IgD-negative memory B cell (primary cell): ENCODE measurements at regions not wholly inside any gene's neighbourhood (a gene's known extent, or its start where the extent isn't known, plus 50 kb on each side); places are given as distances from the start of the nearest gene placed in this dataset.

Source experiments
- H3K27ac Mint-ChIP-seq, 3 donors: one replicate each; pipeline ENCODE4 v1.8.0; 2020 to 2022; ENCODE audit warnings: mild to moderate bottlenecking in 3 of 3, mixed read lengths in 3 of 3, moderate library complexity in 1 of 3
- H3K27me3 Mint-ChIP-seq: one replicate; pipeline ENCODE4 v1.8.0; 2021; ENCODE audit warnings: mixed read lengths
- H3K36me3 Mint-ChIP-seq: one replicate; pipeline ENCODE4 v1.8.0; 2020; ENCODE audit warnings: mild to moderate bottlenecking, mixed read lengths
- H3K4me1 Mint-ChIP-seq, 3 donors: one replicate each; pipeline ENCODE4 v1.8.0; 2020 to 2022; ENCODE audit warnings: mixed read lengths in 3 of 3, mild to moderate bottlenecking in 1 of 3
- H3K4me3 Mint-ChIP-seq, 4 donors: one replicate each; pipeline ENCODE4 v1.8.0; 2020 to 2022; ENCODE audit warnings: mild to moderate bottlenecking in 4 of 4, mixed read lengths in 4 of 4, moderate library complexity in 3 of 4
- H3K9me3 Mint-ChIP-seq, 3 donors: one replicate each; pipeline ENCODE4 v1.8.0; 2020 to 2021; ENCODE audit warnings: mixed read lengths in 3 of 3, mild to moderate bottlenecking in 1 of 3

- Mint-ChIP-seq H3K27me3 (peaks cover 11% of the 10 kb centered on the region), H3K4me1 (peaks cover 30 to 54% (median 47%) of the 10 kb centered on the region in 3 donors)
Observed at GRCh38 chr10:110355141-110355831, 50.6 kb upstream of the SMNDC1 start.

GRCh38 chr10:110355922-110356627, 51.4 kb upstream of the SMNDC1 start:
- Mint-ChIP-seq H3K9me3 (no peaks in the 10 kb centered on the region), H3K4me3 (peak overlapping the region; percentile 71 to 93 (median 84)), H3K27ac (peak overlapping the region; percentile 93 to 96 (median 95)), H3K36me3 (no peaks in the 10 kb centered on the region), H3K4me1 (peaks cover 30 to 54% (median 47%) of the 10 kb centered on the region in 3 donors), H3K27me3 (peaks cover 11% of the 10 kb centered on the region)

More at GRCh38 chr10:110355141-110355831, 50.6 kb upstream of the SMNDC1 start:
- H3K4me3 Mint-ChIP-seq: peak overlapping the region; percentile 71 to 93 (median 84)
- H3K9me3 Mint-ChIP-seq: no peaks in the 10 kb centered on the region
- no peaks in the 10 kb centered on the region for H3K36me3 Mint-ChIP-seq
- H3K27ac Mint-ChIP-seq: peak overlapping the region; percentile 93 to 96 (median 95)

GRCh38 chr10:110356628-110357245, 52.0 kb upstream of the SMNDC1 start:
- peak overlapping the region; percentile 71 to 93 (median 82) for H3K4me3 Mint-ChIP-seq
- no peaks in the 10 kb centered on the region for H3K36me3 Mint-ChIP-seq
- no peaks in the 10 kb centered on the region for H3K9me3 Mint-ChIP-seq
- H3K4me1 Mint-ChIP-seq: peaks cover 30 to 54% (median 47%) of the 10 kb centered on the region in 3 donors
- peaks cover 10% of the 10 kb centered on the region for H3K27me3 Mint-ChIP-seq
- H3K27ac Mint-ChIP-seq: peak overlapping the region; percentile 93 to 96 (median 95)

- Mint-ChIP-seq H3K27me3 (peaks cover 13% of the 10 kb centered on the region), H3K4me1 (peaks cover 30 to 57% (median 47%) of the 10 kb centered on the region in 3 donors), H3K4me3 (peak overlapping the region; percentile 71 to 93 (median 82)), H3K9me3 (no peaks in the 10 kb centered on the region), H3K36me3 (no peaks in the 10 kb centered on the region), H3K27ac (peak overlapping the region; percentile 93 to 96 (median 95))
Observed at GRCh38 chr10:110357252-110357780, 52.6 kb upstream of the SMNDC1 start.

- Mint-ChIP-seq H3K27me3 (peaks cover 13% of the 10 kb centered on the region), H3K9me3 (no peaks in the 10 kb centered on the region), H3K36me3 (no peaks in the 10 kb centered on the region), H3K4me1 (peaks cover 30 to 57% (median 47%) of the 10 kb centered on the region in 3 donors), H3K4me3 (peak overlapping the region; percentile 27 to 93 (median 82)), H3K27ac (peak overlapping the region; percentile 83 to 96 (median 93))
Observed at GRCh38 chr10:110357871-110358270, 53.2 kb upstream of the SMNDC1 start.

- peak overlapping the region; percentile 27 to 93 (median 67) for H3K4me3 Mint-ChIP-seq
- peaks cover 13% of the 10 kb centered on the region for H3K27me3 Mint-ChIP-seq
- H3K27ac Mint-ChIP-seq: peak overlapping the region; percentile 1 to 96 (median 83)
- H3K9me3 Mint-ChIP-seq: no peaks in the 10 kb centered on the region
- H3K36me3 Mint-ChIP-seq: no peaks in the 10 kb centered on the region
- H3K4me1 Mint-ChIP-seq: peaks cover 30 to 57% (median 47%) of the 10 kb centered on the region in 3 donors
Observed at GRCh38 chr10:110358278-110358677, 53.6 kb upstream of the SMNDC1 start.

GRCh38 chr10:110358869-110359629, 54.3 kb upstream of the SMNDC1 start:
- H3K9me3 Mint-ChIP-seq: no peaks in the 10 kb centered on the region
- H3K27me3 Mint-ChIP-seq: peaks cover 13% of the 10 kb centered on the region
- H3K4me1 Mint-ChIP-seq: peaks cover 29 to 51% (median 46%) of the 10 kb centered on the region in 3 donors
- H3K27ac Mint-ChIP-seq: peak overlapping the region; percentile 1 to 96 (median 16)
- H3K4me3 Mint-ChIP-seq: peak overlapping the region in 1 of 4 donors; percentile 24
- no peaks in the 10 kb centered on the region for H3K36me3 Mint-ChIP-seq

GRCh38 chr10:110360857-110361474, 56.2 kb upstream of the SMNDC1 start:
- H3K27me3 Mint-ChIP-seq: peaks cover 10% of the 10 kb centered on the region
- H3K4me3 Mint-ChIP-seq: no peak overlapping the region
- H3K36me3 Mint-ChIP-seq: no peaks in the 10 kb centered on the region
- no peak overlapping the region for H3K27ac Mint-ChIP-seq
- H3K9me3 Mint-ChIP-seq: no peaks in the 10 kb centered on the region
- H3K4me1 Mint-ChIP-seq: peaks cover 14 to 32% (median 27%) of the 10 kb centered on the region in 3 donors

GRCh38 chr10:110361800-110362456, 57.2 kb upstream of the SMNDC1 start:
- peaks cover 5 to 24% (median 19%) of the 10 kb centered on the region in 3 donors for H3K4me1 Mint-ChIP-seq
- no peak overlapping the region for H3K4me3 Mint-ChIP-seq
- peaks cover 10% of the 10 kb centered on the region for H3K27me3 Mint-ChIP-seq
- no peaks in the 10 kb centered on the region for H3K36me3 Mint-ChIP-seq
- no peaks in the 10 kb centered on the region for H3K9me3 Mint-ChIP-seq
- no peak overlapping the region for H3K27ac Mint-ChIP-seq

- Mint-ChIP-seq H3K36me3 (no peaks in the 10 kb centered on the region), H3K4me3 (no peak overlapping the region), H3K9me3 (no peaks in the 10 kb centered on the region), H3K27ac (no peak overlapping the region), H3K4me1 (peaks cover 4 to 10% (median 4%) of the 10 kb centered on the region in 3 donors), H3K27me3 (peaks cover 4% of the 10 kb centered on the region)
Observed at GRCh38 chr10:110363572-110364411, 59.1 kb upstream of the SMNDC1 start.

- Mint-ChIP-seq H3K27ac (no peak overlapping the region), H3K27me3 (peaks cover 4% of the 10 kb centered on the region), H3K36me3 (no peaks in the 10 kb centered on the region), H3K4me1 (peaks cover 0 to 5% (median 4%) of the 10 kb centered on the region in 3 donors), H3K9me3 (no peaks in the 10 kb centered on the region), H3K4me3 (no peak overlapping the region)
Observed at GRCh38 chr10:110364531-110364937, 59.8 kb upstream of the SMNDC1 start.

GRCh38 chr10:110365356-110366143, 60.8 kb upstream of the SMNDC1 start:
- H3K36me3 Mint-ChIP-seq: no peaks in the 10 kb centered on the region
- peaks cover 0 to 5% (median 4%) of the 10 kb centered on the region in 3 donors for H3K4me1 Mint-ChIP-seq
- H3K4me3 Mint-ChIP-seq: no peak overlapping the region
- H3K9me3 Mint-ChIP-seq: no peaks in the 10 kb centered on the region
- peak overlapping the region in 1 of 3 donors; percentile 82 for H3K27ac Mint-ChIP-seq
- H3K27me3 Mint-ChIP-seq: peaks cover 4% of the 10 kb centered on the region
